HAP-1 (cell line): ENCODE measurements at regions not wholly inside any gene's neighbourhood (a gene's known extent, or its start where the extent isn't known, plus 50 kb on each side); places are given as distances from the start of the nearest gene placed in this dataset.

Experiments
- DNase-seq, 2 experiments: peaks; one replicate each; pipeline ENCODE4 v3.0.0-alpha.2; 2016 to 2020; ENCODE audit warnings: low spot score in 2 of 2
- H3K27me3 ChIP-seq: fragments of 250-450 bp; sonication (Bioruptor Pico); 2 replicates; pipeline ENCODE4 v1.5.1; 2020; ENCODE audit warnings: low read depth, mild to moderate bottlenecking, moderate library complexity
- H3K36me3 ChIP-seq: fragments of 250-450 bp; sonication (Bioruptor Pico); replicated peaks from 2 replicates; pipeline ENCODE4 v1.5.1; 2020; ENCODE audit warnings: mild to moderate bottlenecking
- H3K4me1 ChIP-seq: fragments of 250-450 bp; sonication (Bioruptor Pico); 2 replicates; pipeline ENCODE4 v1.5.1; 2020; ENCODE audit warnings: mild to moderate bottlenecking
- H3K4me3 ChIP-seq: fragments of 250-450 bp; sonication (Bioruptor Pico); 2 replicates; pipeline ENCODE4 v1.5.1; 2020; ENCODE audit warnings: mild to moderate bottlenecking, moderate library complexity
- H3K9me3 ChIP-seq: fragments of 250-450 bp; sonication (Bioruptor Pico); 2 replicates; pipeline ENCODE4 v1.5.1; 2020; ENCODE audit warnings: mild to moderate bottlenecking, moderate library complexity
- in situ Hi-C: fragments of 300-500 bp; cut with MboI; formaldehyde crosslinking; loops from 3 replicates; pipeline ENCODE4 v1.14.3; 2020; ENCODE audit warnings: low sequenced_read_pairs, inconsistent platforms, mixed read lengths

DNA sequence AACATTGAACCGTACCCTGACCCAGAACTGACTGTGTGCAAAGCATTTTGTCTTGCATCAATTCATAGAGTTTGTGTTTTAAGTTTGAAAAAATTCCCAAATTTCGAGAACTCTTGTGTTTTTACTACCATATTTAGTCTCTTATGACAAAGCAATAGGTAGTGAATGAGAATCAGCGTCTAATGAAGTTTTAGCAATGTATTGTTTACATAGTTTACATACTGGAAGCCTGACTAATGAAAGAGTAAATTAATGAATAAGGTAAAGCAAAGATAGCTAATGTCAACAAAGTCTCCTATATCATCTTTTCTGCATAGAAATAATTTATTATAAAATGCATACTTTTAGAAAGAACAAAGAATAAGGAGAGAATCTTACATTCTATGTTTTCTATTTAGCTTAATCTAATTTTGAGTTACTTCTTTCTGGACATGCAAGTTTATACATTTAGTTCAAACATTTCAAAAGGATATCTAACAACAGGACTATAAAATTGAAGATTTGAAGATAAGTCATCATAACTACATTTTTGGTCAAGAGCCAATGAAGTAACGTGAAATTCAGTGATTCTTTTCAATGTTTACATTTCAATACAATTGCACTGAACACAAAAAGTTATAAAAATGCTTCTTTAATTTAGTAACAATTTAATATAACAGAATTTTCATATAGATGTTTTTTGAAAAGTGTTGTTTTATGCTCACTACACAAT lies 1943.7 kb downstream of the NCAM2 start:
- H3K9me3 ChIP-seq: no peaks in the 10 kb centered on the region
- no peaks in the 10 kb centered on the region for H3K36me3 ChIP-seq
- no peaks in the 10 kb centered on the region for H3K27me3 ChIP-seq
- in situ Hi-C loops: no loop called here
- no peak for DNase-seq
- H3K4me1 ChIP-seq: no peaks in the 10 kb centered on the region
- no peak overlapping the region for H3K4me3 ChIP-seq

GRCh38 chr21:22955559-22955958 lies 1957.3 kb downstream of the NCAM2 start:
- no peak for DNase-seq

GRCh38 chr21:22961258-22961657 lies 1963.0 kb downstream of the NCAM2 start:
- no peak for DNase-seq
- Histone ChIP-seq H3K4me1 (no peaks in the 10 kb centered on the region), H3K27me3 (no peaks in the 10 kb centered on the region), H3K4me3 (no peak overlapping the region), H3K36me3 (no peaks in the 10 kb centered on the region), H3K9me3 (peaks cover 2% of the 10 kb centered on the region; the same call in 1 of the 2 replicates)
- in situ Hi-C loops: no loop called here

More at GRCh38 chr21:22955559-22955958, 1957.3 kb downstream of the NCAM2 start:
- no peaks in the 10 kb centered on the region for H3K4me1 ChIP-seq
- H3K27me3 ChIP-seq: no peaks in the 10 kb centered on the region
- H3K9me3 ChIP-seq: peaks cover 2% of the 10 kb centered on the region; the same call in 1 of the 2 replicates
- H3K4me3 ChIP-seq: no peak overlapping the region
- H3K36me3 ChIP-seq: no peaks in the 10 kb centered on the region
- in situ Hi-C loops: no loop called here

DNA sequence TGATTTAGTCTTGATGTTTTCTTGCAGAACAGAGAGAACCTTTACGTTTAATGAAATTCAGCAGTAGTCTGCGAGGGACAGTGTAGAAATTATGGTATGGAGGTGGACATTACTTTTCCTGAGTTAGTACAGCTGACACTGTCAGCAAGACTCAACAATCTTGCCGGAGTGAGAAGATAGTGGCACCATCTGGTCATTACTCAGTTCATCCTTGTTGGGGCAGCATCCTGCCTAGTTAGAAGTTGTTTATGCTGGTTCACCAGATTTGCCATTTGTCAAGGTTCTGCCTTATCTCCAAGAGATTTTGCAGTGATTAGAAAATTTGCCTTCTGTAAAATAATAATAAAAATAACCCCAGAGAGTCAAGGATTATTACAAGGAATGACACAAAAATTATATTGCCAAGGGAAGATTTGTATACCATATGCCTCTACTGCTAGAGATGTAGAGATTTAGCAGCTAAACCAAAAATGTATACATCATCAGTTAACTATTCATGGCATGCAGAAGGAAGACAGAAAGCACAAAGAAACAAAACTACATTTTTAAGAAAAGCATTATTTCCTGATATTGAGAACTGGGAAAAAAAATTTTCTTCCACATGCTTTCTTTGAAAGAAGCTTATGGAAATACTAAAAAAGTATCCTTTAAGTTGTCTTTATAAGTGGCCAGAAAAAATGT lies 1967.4 kb downstream of the NCAM2 start:
- DNase-seq: no peak
- H3K4me3 ChIP-seq: no peak overlapping the region
- H3K4me1 ChIP-seq: no peaks in the 10 kb centered on the region
- no peaks in the 10 kb centered on the region for H3K36me3 ChIP-seq
- no peaks in the 10 kb centered on the region for H3K27me3 ChIP-seq
- in situ Hi-C loops: no loop called here
- H3K9me3 ChIP-seq: no peaks in the 10 kb centered on the region

GRCh38 chr21:22981819-22982218 lies 1983.6 kb downstream of the NCAM2 start:
- no peaks in the 10 kb centered on the region for H3K36me3 ChIP-seq
- H3K4me3 ChIP-seq: no peak overlapping the region
- H3K9me3 ChIP-seq: 0 out of 2 replicates have a peak, but pooled peaks cover 3% of the 10 kb centered on the region
- no peak for DNase-seq
- no peaks in the 10 kb centered on the region for H3K27me3 ChIP-seq
- H3K4me1 ChIP-seq: no peaks in the 10 kb centered on the region
- in situ Hi-C loops: no loop called here

GRCh38 chr21:22993144-22993543 lies 1994.9 kb downstream of the NCAM2 start:
- in situ Hi-C loops: no loop called here
- Histone ChIP-seq H3K27me3 (no peaks in the 10 kb centered on the region), H3K9me3 (no peaks in the 10 kb centered on the region; the same call in none of the 2 replicates), H3K36me3 (no peaks in the 10 kb centered on the region), H3K4me3 (no peak overlapping the region), H3K4me1 (no peaks in the 10 kb centered on the region)
- DNase-seq: no peak

DNA sequence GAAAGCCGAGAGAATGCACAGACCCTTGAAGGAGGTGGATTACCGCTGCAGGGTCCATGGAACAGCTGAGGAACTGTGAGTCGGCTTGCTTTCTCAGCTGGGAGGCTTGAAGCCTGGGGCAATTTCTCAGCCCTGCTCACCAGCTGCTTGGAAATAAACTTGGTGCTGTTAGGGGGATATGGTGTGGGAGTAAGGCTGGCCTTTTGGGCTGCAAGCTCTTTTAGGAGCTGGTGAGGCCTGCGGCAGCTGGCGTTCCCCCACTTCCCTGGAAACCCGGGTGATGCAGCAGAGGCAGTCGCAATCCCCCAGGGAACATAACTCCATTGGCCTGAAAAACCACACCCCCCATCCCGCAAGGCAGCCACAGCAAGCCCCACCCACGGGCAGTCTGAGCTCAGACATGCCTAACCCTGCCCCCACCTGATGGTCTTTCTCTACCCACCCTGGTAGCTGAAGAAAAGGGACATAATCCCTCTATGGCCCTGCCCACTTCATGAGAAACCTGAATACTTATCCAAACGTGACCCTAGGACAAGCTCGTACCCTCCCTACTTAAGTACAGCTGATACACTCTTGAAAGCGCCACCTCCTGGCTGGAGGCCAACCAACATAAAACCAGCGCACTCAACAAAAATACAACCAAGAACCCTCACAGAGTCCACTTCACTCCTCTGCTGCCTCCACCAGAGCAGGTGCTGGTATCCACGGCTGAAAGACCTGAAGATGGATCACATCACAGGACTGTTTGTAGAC lies 1995.8 kb downstream of the NCAM2 start:
- Histone ChIP-seq H3K9me3 (no peaks in the 10 kb centered on the region; the same call in none of the 2 replicates), H3K4me3 (no peak overlapping the region), H3K4me1 (no peaks in the 10 kb centered on the region), H3K36me3 (no peaks in the 10 kb centered on the region), H3K27me3 (no peaks in the 10 kb centered on the region)
- in situ Hi-C loops: no loop called here
- DNase-seq: no peak

GRCh38 chr21:23003951-23004350 lies 2005.7 kb downstream of the NCAM2 start:
- no peaks in the 10 kb centered on the region for H3K4me1 ChIP-seq
- no peak for DNase-seq
- in situ Hi-C loops: no loop called here
- no peaks in the 10 kb centered on the region for H3K36me3 ChIP-seq
- H3K4me3 ChIP-seq: no peak overlapping the region
- no peaks in the 10 kb centered on the region for H3K27me3 ChIP-seq
- no peaks in the 10 kb centered on the region for H3K9me3 ChIP-seq

DNA sequence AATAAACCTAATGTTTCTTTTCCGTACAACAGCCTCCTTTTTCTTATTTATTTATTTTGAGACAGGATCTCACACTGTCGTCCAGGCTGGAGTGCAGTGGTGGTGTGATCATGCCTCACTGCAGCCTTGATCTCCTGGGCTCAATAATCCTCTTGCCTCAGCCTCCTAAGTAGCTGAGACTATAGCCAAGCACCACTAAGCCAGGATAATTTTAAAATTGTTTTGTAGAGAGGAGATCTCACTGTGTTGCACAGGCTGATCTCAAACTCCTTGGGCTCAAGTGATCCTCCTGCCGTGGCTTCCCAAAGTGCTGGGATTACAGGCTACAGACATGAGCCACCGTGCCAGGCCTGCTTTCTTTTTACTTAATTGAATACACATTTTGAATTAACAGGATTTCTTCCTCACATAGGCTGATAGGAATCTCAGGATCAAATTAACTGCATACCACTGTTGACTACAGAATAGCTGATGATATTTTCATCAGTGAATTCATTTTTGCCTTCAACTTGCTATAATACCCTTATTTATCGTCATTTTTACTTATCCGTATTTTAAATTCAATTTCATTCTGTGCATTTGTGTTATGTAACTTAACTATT lies 2010.5 kb downstream of the NCAM2 start:
- Histone ChIP-seq H3K9me3 (no peaks in the 10 kb centered on the region), H3K4me3 (no peak overlapping the region), H3K4me1 (no peaks in the 10 kb centered on the region), H3K36me3 (no peaks in the 10 kb centered on the region), H3K27me3 (no peaks in the 10 kb centered on the region)
- in situ Hi-C loops: no loop called here
- DNase-seq: no peak

DNA sequence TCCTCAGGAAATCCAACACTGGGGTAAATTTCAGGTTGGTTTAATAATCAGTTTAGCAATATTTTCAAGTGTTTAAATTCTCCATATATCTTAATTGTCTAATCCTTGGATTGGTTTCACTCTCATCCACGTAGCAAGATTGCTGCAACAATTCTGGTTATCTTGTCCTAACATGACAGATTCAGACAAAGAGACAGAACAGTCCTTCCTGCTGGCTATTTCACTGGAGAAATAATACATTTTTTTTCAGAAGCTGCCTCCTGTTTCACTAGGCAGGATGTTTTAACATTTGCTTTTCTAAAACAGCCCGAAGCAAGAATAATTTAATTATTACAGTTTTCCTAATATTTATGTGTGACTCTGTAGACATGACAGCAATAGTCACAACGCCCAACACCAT lies 2011.2 kb downstream of the NCAM2 start:
- H3K4me3 ChIP-seq: no peak overlapping the region
- no peaks in the 10 kb centered on the region for H3K4me1 ChIP-seq
- in situ Hi-C loops: no loop called here
- H3K9me3 ChIP-seq: no peaks in the 10 kb centered on the region
- no peaks in the 10 kb centered on the region for H3K36me3 ChIP-seq
- no peaks in the 10 kb centered on the region for H3K27me3 ChIP-seq
- DNase-seq: no peak

- in situ Hi-C loops: no loop called here
- H3K27me3 ChIP-seq: no peaks in the 10 kb centered on the region
- H3K9me3 ChIP-seq: no peaks in the 10 kb centered on the region
Measured at GRCh38 chr21:23014021-23014420, 2015.8 kb downstream of the NCAM2 start.

GRCh38 chr21:23016617-23017016 lies 2018.4 kb downstream of the NCAM2 start:
- peak in 1 of 2 experiments; percentile 16 for DNase-seq
- Histone ChIP-seq H3K36me3 (no peaks in the 10 kb centered on the region), H3K9me3 (no peaks in the 10 kb centered on the region), H3K27me3 (no peaks in the 10 kb centered on the region), H3K4me1 (no peaks in the 10 kb centered on the region), H3K4me3 (no peak overlapping the region)
- in situ Hi-C loops: no loop called here

More at GRCh38 chr21:23014021-23014420, 2015.8 kb downstream of the NCAM2 start:
- Histone ChIP-seq H3K36me3 (no peaks in the 10 kb centered on the region), H3K4me1 (no peaks in the 10 kb centered on the region), H3K4me3 (no peak overlapping the region)
- no peak for DNase-seq

- Histone ChIP-seq H3K4me1 (no peaks in the 10 kb centered on the region), H3K36me3 (no peaks in the 10 kb centered on the region), H3K9me3 (no peaks in the 10 kb centered on the region), H3K27me3 (no peaks in the 10 kb centered on the region), H3K4me3 (no peak overlapping the region)
- no peak for DNase-seq
- in situ Hi-C loops: no loop called here
Measured at GRCh38 chr21:23017989-23018388, 2019.8 kb downstream of the NCAM2 start.
